Keratinocyte (primary cell): ENCODE measurements at regions not wholly inside any gene's neighbourhood (a gene's known extent, or its start where the extent isn't known, plus 50 kb on each side); places are given as distances from the start of the nearest gene placed in this dataset.
"Not testable (repeated sequence)": the region's sequence is repeated elsewhere in the genome, so short reads cannot be mapped to it uniquely, and the experiment has no call there.

ENCODE experiments used
- CTCF ChIP-seq, 3 experiments: IDR thresholded peaks in 1 of 3; conservative IDR thresholded peaks in 1 of 3; optimal IDR thresholded peaks in 1 of 3; 2 replicates in 2 of 3; 3 replicates in 1 of 3; pipeline versions ENCODE3 to v1.5.1; 2011; ENCODE audit warnings: low read length in 3 of 3, mild to moderate bottlenecking in 3 of 3, moderate library complexity in 2 of 3, control low read depth in 1 of 3, inconsistent platforms in 1 of 3; ENCODE audit not compliant: insufficient read depth in 2 of 3; ENCODE audit errors: extremely low read depth in 1 of 3
- EZH2 ChIP-seq: IDR thresholded peaks from one replicate; pipeline ENCODE4 v1.6.1; 2012; ENCODE audit warnings: inconsistent platforms, mild to moderate bottlenecking, low read length, moderate library complexity

GRCh38 chr7:128596336-128597128, 75.6 kb upstream of the GARIN1A start:
- TF ChIP-seq CTCF (optimal IDR thresholded peaks at IDR 0.05 in 1 of 3, IDR thresholded peaks at IDR 0.05 in 1 of 3, conservative IDR thresholded peaks at IDR 0.05 in 1 of 3; ENCODE audit: extremely low read depth in 1 of 3, insufficient read depth in 2 of 3, low read length in 3 of 3); EZH2: not testable (repeated sequence)
